GM12875 (cell line): ENCODE measurements at regions not wholly inside any gene's neighbourhood (a gene's known extent, or its start where the extent isn't known, plus 50 kb on each side); places are given as distances from the start of the nearest gene placed in this dataset.

Experiments used
- H3K4me3 ChIP-seq: one replicate; pipeline ENCODE4 v1.5.1; 2011; ENCODE audit warnings: low read depth, low read length, control low read depth
- CTCF ChIP-seq: IDR thresholded peaks from 2 replicates; pipeline ENCODE4 v1.5.1; 2011; ENCODE audit warnings: low read depth, mild to moderate bottlenecking, control low read depth, inconsistent platforms, low read length, moderate library complexity, borderline replicate concordance; ENCODE audit not compliant: insufficient read depth

DNA sequence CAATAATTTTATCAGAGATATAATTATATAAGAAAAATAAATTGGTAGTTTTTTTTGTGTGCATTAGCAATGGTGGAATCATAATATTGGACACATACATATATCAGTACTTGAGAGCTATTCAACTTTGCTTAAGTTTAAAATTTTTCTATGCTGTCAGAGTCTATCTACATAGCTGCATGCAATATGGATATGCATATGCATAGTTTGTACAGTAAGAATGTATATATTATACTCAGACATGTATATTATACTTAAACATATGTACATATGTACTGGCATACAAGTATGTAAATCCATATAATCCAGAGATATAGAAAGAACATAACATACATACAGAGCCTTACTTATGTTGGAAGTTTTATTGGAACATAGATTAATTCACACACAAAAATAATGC, 1043.2 kb downstream of the EFNB2 start:
- H3K4me3 ChIP-seq, result no peak overlapping the region
- TF ChIP-seq CTCF, result no peak

DNA sequence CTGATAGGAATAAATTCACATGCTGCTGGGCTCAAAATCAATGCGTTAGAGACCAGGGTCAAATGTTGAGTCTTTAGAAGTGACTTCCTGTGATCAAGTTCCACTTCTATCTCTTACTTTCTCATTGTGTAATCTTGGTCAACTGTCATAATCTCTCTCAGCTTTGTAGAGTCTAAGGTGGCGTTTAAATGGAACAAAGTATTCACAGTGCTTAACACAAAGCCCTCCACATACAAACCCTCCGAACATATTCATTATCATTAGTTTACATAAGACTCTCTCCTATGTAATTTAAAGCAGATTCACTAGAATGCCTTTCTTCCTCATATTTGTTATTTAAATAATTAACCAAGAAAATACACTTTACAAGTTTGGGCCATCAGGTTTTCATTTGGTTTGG, 1044.1 kb downstream of the EFNB2 start:
- no peak overlapping the region for H3K4me3 ChIP-seq
- TF ChIP-seq CTCF, result no peak

DNA sequence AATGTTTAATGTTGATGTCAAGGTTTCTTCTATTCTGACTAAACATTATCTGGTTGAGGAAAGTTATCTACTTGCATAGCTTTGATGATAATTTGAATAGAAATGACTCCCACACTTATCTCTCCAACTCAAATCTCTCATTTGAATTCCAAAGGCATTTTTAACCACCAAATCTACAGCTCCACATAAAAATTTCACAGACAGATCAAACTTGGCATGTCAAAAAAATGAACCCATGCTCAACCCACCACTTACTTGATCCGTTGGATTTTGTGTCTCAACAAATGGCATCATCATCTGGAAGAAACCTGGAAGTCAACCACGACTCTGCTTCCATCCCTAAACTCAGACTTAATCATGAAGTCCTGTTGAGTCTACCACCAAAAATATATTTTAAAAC, 1050.4 kb downstream of the EFNB2 start:
- TF ChIP-seq CTCF, result no peak

DNA sequence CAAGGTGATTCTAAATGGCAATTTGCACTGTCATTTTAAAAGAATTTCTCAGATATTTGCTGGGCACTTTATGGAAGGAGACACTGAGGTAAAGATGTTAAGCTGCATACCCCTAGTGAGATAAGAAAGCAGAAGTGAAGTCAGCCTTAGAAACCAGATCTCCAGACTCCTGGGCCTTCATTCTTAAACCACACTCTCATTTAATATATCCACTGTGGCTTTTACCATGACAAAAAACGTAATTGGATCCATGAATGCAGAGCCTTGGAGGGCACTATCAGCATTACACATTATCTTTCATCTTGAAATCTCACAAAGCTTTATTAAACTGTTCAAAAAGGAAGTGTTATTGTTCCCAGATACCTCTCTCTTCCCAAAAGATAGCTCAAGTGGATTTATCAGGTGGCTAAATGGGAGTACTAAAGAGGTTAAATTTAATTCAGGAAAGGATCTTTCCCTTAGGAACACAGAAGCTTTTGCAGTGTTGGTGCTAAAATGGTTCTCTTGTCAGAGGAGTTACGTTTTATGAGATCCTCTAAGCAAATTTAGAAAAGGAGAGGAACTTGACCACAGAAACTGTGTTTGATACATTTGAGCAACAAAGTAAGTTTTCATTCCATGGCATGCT, 1060.4 kb downstream of the EFNB2 start:
- H3K4me3 ChIP-seq, result no peak overlapping the region
- no peak for TF ChIP-seq CTCF

More for the DNA sequence above, 1050.4 kb downstream of the EFNB2 start:
- H3K4me3 ChIP-seq, result no peak overlapping the region

DNA sequence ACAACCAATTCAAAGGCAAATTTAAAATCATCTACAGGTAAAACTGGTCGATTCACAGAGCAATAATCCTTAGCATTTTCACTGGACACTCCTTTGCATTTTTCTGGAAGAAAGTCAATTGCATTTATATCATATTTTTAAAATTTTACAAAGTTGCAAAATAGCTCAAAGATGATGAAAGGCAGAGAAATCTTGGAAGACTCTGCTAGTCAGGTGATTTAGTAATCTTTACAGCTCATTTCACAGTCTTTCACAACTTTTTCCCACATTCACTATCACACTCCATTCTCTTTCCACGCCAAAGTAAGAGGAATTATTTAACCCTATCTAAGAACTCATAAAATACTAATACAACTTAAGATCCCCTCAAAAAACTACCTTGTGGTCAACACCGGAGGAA, 1063.8 kb downstream of the EFNB2 start:
- no peak for TF ChIP-seq CTCF
- no peak overlapping the region for H3K4me3 ChIP-seq

- no peak overlapping the region for H3K4me3 ChIP-seq
- TF ChIP-seq CTCF, result no peak
These were observed 1069.1 kb downstream of the EFNB2 start for GRCh38 chr13:105466376-105466775.

DNA sequence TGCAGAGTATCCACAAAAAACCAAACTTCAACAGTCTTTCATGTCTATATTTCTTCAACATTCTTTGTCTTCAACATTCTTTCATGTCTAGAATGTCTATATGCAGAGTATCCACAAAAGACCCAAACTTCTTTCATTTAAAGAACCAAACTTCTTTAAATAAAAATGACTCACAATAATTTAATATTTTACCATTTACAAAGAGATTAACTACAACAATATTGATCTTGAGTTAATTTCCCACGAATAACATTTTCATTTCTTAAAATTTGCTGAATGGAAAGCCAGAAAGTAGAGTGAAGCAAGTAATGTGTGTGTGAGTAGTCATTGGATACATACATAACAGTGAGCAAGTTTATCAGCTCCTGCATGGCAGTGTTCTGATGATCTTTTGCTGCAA, 1069.7 kb downstream of the EFNB2 start, which contains the start of gene DAOA:
TSS of gene DAOA (plus strand) at position 301 of the 400 bp plus-strand sequence.
- TF ChIP-seq CTCF, result no peak
- no peak within 1 kb of the TSS for H3K4me3 ChIP-seq
